HG02943 (cell line): ENCODE measurements at regions not wholly inside any gene's neighbourhood (a gene's known extent, or its start where the extent isn't known, plus 50 kb on each side); places are given as distances from the start of the nearest gene placed in this dataset.

Experiments used
- ATAC-seq: cut with Tn5 transposase; IDR thresholded peaks from one replicate; pipeline ENCODE4 v1.9.1; 2021; ENCODE audit warnings: mild to moderate bottlenecking, low read depth, moderate library complexity; ENCODE audit not compliant: unreplicated experiment

DNA sequence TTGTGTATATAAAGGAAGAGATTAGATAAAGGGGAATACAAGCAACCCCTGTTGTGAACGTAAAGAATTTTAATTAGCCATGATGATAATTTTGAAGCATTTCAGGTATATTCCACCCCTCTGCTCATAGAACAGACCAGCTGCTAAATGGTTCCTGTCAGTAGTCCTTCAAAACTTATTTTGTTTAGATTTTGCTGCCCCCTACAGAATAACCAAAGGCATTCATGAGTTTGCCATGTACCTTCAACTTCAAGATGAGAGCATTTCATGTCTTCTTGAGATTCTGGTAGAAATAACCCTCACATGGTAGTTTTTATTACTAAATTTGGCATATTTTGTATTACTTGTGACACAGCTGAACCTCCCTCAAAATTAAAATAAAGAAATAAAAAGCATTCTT lies 1586.7 kb downstream of the HACE1 start:
- no peak for ATAC-seq

DNA sequence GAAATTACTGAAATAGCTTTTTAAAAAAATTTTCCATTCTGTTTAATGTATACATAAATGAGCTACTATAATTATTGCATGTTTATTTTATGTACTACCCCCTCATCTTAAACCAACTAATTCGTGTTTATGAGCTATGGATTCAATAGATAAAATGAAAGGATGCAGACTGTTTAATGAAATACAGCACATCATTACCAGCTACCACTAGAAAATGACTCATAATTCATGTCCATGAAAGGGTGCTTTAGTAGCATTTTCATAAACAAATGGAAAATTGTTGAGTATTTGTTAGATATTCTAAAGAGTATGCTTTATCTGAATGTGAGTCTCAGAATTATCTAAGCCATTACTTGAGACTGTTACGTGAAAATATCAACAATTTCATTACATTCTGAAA lies 1590.1 kb downstream of the HACE1 start:
- ATAC-seq, result no peak

DNA sequence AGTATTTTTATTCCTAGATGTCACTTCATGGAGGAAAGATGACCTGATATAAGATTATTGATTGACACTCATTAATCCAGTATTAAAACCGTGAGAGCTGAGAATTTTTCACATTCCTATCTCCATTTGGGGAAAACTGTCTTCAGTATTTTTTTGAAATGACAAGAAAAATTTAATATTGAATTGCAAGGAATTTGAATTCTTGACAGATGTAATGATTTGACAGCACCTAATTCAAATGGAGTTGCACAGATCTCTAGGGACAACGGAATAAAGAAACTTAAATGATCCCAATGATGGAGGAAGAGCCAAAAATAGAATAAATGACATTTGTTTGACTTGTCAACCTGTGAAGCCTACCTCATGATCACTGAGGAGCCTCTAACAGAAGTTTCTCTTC lies 1591.4 kb downstream of the HACE1 start:
- ATAC-seq, result no peak

DNA sequence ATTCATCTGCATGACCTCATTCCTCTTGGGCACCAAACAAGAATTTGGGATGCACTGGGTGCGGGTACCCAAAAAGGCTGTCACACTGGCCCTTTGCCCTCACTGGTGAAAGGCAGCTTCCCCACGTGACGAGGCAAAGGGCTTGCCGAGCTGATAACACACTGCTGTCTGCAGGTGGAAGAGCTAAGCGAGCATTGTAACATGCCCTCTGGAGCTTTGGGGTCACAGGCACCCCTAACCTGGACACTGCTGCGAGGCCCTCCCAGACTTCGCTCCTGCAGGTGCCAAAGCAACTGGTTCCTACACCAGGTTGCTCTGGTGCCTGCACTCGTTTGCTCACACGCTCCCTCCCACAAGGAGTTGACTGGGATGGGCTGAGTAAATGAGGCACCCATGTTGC lies 1595.7 kb downstream of the HACE1 start:
- no peak for ATAC-seq

DNA sequence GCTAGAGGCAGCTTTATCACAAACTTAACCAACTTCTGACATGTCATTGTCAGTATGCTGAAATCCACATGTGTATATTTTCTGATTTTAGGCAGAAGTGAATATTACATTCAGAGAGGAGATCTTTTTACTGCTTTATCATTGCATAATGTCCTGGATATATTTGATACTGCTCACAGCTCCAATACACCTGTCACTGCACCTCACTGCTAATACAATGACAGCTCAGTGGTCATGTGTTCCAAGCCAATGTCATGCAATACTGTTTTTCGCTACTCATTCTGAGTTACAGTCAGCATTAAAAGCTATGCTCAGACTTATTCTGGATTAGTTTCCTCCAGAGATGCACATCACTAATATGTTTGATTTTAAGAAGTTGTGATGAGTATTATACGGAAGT lies 1604.6 kb downstream of the HACE1 start:
- no peak for ATAC-seq

DNA sequence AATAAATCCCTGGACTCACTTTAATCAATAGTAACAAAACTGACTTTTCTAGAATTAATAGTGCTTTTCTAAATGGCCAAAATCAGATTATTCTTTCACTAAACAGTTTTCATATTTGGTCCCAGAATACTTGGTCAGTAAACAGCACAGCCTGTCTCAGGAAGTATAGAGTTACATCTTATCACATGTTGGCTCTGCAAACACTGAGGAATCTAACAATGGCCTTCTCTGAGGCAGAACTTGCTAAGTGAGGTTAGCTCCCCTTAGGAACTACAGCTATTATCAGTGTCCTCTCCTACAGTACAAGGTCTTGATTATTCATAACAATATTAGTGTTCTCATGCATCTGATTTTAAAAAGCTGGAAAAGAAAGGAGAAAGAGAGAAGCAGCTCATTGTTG lies 1622.8 kb downstream of the HACE1 start:
- ATAC-seq, result no peak

DNA sequence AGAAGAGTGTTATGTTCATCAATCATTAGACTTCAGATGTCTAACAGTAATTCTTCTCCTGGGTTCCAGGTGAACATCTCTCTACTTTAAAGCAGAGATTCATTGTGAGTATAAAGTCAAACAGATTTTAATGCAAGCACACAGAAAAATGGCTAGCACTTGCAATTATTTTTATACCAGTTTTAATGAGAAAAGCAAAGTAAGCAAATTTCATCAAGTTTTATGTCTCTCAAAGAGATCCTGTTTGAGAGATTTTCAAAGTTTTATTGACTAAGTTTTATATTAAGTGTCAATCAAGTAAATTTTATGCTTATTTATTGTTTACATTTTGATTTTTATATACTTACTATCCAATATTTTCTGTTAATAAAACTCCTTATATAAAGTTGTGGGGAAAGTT lies 1628.5 kb downstream of the HACE1 start:
- no peak for ATAC-seq

DNA sequence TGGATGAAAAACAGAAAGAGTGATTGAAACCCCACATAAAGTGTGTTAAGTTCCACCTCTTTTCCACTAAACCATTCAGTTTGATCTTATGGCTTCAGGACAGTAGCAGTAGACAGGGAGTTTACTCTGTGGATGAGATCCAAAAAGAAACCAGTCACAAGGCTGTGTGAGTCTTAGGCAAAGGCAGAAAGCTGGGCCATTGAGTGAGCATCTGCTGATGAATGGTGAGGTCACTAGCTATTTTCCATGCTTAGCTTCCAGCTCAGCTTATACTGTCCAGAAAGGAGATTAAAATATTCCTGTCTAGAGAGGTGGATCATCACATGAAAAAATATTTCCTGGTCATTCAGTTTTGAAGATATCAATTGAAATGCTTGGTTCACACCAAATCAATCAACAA lies 1643.9 kb downstream of the HACE1 start:
- ATAC-seq, result no peak

DNA sequence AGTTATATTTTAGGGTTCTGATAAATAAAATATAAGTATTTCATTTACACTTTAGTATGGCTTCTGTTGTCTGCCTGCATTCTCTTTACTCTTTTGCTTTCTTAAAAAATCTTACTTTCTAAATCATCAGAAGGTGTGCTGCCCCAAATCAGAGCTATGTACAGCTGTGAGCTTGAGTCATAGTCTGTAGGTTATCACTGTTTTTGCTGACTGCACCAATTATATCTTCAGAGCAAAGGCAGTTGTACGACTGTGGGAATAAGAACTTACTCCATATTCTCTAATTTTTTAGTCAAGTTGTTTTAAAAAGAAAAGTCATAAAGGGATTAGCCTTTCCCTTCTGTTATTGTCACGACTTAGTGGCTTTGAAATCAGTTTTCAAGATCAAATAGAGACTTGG lies 1649.0 kb downstream of the HACE1 start:
- no peak for ATAC-seq

DNA sequence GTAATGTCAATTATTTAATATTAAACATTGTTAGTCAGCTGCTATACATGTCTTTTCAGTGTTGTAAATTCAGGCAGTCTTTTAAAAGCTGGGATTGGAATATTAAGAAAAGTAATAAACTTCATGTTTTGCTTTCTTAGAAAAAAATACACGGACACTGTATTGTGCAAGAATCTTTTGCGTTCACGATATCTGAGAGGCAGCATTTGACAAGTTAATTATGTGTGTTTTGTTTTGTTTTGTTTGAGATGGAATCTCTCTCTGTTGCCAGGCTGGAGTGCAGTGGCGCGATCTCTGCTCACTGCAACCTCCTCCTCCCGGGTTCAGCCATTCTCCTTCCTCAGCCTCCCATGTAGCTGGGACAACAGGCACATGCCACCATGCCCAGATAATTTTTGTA lies 1661.3 kb downstream of the HACE1 start:
- no peak for ATAC-seq

DNA sequence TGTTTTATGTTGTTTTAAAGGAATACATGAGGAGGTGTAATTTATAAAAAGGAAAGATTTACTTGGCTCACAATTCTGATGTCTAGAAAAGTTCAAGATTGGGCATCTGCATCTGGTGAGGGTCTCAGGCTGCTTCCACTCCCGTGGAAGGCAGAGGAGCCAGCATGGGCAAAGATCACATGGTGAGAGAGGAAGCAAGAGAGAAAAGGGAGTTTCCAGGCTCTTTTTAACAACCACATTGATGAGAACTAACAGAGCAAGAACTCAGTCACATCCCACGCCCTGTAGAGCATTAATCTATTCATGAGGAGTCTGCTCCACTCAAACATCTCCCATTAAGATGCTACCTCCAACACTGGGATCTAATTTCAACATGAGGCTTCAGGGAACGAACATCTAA lies 1666.3 kb downstream of the HACE1 start:
- ATAC-seq, result no peak

DNA sequence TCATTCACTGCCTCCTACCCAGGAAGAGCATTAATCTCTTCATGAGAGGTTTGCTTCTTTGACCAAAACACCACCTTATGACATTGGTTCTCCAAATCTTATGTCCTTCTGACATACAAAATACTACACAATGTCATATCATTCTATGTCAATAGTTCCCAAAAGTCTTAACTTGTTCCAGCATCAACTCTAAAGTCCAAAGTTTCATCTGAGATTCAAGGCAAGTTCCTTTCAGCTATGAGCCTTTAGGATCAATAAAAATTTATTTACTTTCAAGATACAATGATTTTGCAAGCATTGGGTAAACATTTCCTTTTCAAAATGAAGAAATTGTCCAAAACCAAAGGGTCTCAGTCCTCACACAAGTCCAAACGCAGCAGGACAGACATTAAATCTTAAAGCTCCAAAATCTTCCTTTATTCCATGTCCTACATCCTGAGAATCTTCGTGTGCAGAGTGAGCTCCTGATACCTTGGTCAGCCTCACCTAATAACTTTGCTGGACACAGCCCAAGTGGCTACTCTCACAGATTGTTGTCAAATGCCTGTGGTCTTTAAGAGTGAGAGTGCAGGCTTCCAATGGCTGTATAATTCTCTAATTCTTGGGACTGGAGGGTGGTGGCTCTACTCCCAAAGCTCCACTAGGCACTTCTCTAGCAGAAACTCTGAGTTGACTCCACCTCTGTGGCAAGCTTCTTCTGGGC lies 1668.2 kb downstream of the HACE1 start:
- no peak for ATAC-seq

DNA sequence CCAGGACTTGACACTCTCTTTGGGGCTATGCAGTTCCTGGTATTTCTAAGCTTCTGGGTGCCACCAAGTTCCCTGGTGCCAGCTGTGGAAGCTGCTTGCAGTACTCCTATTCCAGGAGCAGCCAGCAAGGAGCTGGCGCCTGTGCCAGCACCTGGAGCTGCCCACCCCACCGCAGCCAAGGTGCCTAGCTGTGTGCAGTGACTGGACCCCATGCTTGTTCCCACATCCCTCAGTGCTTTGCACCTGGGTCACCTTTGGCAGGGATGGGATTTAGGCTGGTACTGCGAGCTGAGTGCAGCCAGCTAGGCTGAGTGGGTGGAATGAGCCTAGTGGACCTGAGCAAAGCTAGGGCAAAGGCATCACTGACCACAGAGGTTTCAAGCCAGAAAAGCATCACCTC lies 1674.9 kb downstream of the HACE1 start:
- no peak for ATAC-seq

DNA sequence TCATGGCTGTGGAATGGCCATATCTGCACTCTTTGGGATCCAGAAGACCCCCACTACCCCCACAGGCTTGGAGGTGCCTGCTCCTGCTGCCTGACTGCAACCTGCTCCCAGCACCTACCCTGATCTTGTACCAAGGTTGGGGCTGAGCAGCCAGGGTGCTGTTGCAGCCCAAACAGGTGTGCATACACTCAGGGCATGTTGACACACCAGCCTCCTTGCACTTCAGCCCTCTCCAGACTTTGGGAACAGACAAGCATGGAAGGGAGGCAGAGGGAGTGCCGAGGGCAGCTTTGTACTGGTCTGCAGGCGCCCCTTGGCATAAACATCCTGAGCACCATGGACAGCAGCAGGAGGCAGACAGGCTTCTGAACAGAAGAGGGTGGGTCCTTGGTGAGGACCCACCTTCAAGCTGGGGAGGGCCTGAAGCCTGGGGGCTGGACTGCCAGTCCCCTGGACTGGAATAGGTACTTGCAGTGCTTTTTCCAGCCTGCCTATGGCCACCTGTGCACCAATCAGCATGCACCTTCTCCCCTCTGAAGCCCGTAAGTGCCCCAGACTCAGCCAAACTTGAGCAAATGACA lies 1675.8 kb downstream of the HACE1 start:
- no peak for ATAC-seq

DNA sequence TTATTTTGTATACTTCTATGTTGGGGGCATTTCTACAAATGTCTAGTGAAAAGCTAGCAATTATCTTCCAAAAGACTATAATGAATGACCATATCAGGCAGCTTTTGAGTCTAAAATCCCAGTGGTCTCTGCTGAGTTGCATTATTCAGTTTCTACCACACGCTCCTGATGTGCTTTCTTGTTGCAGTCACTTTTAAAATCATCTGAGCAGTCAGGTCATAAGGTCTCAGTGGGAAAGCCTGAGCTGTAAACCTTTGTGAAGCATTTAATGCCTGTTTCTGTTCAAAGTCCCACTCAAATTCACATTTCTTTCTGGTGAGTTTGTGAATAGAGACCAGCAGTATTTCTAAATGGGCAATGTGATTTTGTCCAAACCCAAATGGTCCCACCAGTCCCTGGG lies 1681.5 kb downstream of the HACE1 start:
- ATAC-seq, result no peak

DNA sequence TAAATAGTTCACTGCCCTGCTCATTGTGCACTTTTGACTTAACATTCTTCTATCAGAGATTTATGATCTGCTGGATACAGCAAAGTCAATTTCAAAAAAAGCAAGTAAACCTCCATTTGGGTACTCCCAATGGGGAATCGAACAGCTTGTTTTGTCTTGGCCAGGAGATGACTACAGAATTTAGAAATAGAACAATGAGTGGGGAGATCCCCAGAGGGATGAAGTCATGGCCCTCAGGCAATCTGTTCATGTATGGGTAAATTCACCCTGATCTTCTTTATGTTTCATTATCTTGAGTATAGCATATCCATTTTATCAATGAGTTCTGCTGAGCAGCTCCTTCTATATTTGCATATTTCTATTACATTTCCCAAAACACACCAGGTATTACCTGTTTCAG lies 1681.9 kb downstream of the HACE1 start:
- no peak for ATAC-seq

DNA sequence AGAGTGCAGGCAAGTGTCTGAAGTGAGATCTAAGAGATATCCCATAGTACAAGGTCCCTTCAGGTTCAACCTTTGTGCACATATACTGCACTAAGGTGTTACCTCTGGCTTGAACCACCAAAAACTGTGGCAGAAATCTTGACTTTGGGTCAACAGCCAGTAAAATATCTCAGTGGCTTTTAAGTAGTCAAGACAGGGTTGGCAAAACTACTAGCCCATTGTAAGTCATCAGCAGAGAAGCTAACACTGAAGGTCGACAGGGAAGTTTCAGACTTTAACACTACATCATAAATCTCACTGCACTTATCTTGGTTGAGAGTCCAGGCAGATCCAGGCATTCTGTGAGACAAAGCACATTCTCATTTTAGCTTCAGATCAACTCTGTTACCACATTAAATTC lies 1684.7 kb downstream of the HACE1 start:
- no peak for ATAC-seq

DNA sequence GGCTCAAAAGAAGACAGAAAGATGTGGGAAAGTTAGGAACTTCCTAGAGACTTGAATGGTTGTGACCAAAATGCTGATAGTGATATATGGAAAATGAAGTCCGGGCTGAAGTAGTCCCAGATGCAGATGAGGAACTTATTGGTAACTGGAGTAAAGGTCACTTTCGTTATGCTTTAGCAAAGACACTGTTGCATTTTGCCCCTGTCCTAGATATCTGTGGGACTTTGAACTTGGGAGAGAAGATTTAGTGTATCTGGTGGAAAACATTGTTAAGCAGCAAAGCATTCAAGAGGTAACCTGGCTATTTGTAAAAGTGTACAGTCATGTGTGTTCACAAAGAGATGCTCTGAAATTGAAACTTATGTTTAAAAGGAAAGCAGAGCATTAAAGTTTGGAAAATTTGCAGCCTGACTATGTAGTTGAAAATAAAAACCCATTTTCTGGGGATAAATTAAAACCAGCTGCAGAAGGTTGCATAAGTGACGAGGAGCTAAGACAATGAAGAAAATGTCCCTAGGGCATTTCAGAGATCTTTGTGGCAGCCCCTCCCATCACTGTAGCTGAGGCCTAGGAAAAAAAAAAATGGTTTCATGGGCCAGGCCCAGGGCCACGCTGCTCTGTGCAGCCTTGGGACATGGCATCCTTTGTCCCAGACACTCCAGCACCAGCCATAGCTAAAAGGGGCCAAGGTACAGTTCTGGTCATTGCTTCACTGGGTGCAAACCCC lies 1692.2 kb downstream of the HACE1 start:
- no peak for ATAC-seq

DNA sequence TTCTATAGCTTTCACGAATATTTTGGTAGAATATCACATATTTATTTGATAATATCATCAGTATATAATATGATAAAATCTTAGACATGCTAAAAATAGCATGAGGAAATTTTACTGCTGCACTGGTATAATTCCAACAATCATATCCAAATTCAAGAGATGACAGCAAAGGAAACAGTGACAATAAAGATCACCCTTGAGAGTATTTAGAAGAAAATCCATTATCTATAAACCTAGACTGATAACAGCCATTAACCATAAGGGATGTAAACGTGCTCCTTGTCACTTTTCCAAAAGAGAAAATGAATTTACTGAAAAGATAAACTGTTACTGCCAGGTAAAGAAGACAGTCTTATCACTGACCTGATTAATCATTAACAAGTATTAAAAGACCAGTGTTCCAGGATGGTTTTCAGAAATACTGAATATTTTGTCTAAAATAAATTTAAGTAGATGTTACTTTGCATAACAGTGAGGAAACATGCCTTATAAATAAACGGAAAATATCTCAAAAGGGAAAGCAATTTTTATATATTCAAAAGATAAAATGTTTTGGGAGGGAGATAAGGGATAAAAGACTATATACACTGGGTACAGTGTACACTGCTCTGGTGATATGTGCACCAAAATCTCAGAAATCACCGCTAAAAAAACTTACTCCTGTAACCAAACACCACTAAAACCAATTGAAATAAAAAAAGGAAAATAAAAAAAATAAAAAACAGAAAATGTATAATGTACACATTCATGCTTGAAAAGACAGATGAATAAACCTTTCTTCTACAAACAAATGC lies 1704.7 kb downstream of the HACE1 start:
- no peak for ATAC-seq

DNA sequence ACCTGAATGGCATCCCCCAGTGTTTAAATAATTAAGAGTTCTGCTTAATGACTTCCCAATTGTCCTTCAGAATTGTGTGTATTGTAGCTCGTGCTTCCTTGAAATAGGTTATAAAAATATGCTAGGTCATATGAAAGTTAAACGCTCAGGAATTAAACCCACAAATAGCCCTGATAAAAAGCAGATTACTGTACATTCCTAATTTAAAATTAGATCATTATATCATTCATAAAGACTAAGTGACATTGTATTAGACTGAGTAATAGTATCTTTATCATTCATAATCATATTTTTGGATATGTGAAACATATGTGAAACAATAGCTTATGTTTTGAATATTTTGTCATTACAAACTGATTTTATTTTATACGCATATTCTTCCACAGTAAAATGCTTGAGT lies 1706.7 kb downstream of the HACE1 start:
- no peak for ATAC-seq

DNA sequence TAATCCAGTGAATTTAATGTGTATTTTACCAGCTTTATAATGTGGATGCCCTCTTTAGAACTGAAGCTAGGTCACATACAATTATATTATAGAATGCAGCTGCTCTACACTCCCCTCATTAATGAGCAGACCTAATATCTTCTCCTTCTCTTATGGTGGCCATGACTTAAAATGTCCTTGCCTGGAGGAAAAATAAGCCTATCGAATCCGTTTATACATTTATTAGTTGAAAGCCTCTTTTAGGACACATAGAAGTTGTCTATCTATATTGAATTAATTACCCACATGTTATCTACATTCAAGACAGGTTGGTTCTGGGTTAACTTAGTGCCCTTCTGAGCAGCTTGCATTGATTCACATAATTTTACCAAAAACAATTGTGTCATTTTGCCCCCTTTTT lies 1716.8 kb downstream of the HACE1 start:
- no peak for ATAC-seq
